Neural crest cell (in vitro differentiated cells): ENCODE measurements at regions not wholly inside any gene's neighbourhood (a gene's known extent, or its start where the extent isn't known, plus 50 kb on each side); places are given as distances from the start of the nearest gene placed in this dataset.

Source experiments
- DNase-seq: peaks from one replicate; pipeline ENCODE4 v3.0.0; 2021; ENCODE audit warnings: low read depth, mixed read lengths, low spot score
- H3K27ac Mint-ChIP-seq: one replicate; pipeline ENCODE4 v1.8.0; 2021; ENCODE audit warnings: mild to moderate bottlenecking, mixed read lengths; ENCODE audit not compliant: unreplicated experiment
- H3K27me3 Mint-ChIP-seq: 2 replicates; pipeline ENCODE4 v1.8.0; 2021; ENCODE audit warnings: low read depth, mild to moderate bottlenecking, mixed read lengths
- H3K36me3 Mint-ChIP-seq: 2 replicates; pipeline ENCODE4 v1.8.0; 2021; ENCODE audit warnings: low read depth, mild to moderate bottlenecking, mixed read lengths
- H3K4me1 Mint-ChIP-seq: 2 replicates; pipeline ENCODE4 v1.8.0; 2021; ENCODE audit warnings: mixed read lengths
- H3K4me3 Mint-ChIP-seq: one replicate; pipeline ENCODE4 v1.8.0; 2021; ENCODE audit warnings: mild to moderate bottlenecking, mixed read lengths
- H3K9me3 Mint-ChIP-seq: 2 replicates; pipeline ENCODE4 v1.8.0; 2021; ENCODE audit warnings: mixed read lengths
- CTCF ChIP-seq: fragments of 200-600 bp; sonication (generic); conservative IDR thresholded peaks from 2 replicates; pipeline ENCODE4 v1.5.0; 2021; ENCODE audit warnings: antibody characterized with exemption, mild to moderate bottlenecking

DNA sequence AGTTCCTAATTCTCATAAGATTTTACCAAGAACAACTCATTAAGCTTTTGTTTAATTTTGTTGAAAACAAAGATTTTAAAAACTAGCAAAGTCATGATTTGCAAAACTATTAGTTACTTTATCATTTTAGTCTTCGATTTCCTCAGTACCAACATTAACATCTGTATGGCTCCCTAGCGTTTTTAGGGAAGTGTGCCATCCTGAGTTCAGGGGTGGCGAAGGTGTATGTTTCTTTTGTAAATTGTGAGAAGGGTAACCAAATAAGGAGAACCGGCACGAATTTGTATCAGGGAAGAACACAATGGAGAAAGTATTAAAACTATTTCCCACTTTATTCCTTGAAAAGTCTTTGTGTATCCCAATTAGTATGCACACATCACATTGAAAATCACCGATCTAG is 419.9 kb downstream of the DSC3 start:
- H3K9me3 Mint-ChIP-seq = no peaks in the 10 kb centered on the region
- no peaks in the 10 kb centered on the region for H3K27me3 Mint-ChIP-seq
- H3K4me3 Mint-ChIP-seq = no peak overlapping the region
- H3K36me3 Mint-ChIP-seq = no peaks in the 10 kb centered on the region
- no peak overlapping the region for H3K27ac Mint-ChIP-seq
- DNase-seq = no peak
- H3K4me1 Mint-ChIP-seq = peaks cover 5% of the 10 kb centered on the region
- TF ChIP-seq CTCF = no peak

DNA sequence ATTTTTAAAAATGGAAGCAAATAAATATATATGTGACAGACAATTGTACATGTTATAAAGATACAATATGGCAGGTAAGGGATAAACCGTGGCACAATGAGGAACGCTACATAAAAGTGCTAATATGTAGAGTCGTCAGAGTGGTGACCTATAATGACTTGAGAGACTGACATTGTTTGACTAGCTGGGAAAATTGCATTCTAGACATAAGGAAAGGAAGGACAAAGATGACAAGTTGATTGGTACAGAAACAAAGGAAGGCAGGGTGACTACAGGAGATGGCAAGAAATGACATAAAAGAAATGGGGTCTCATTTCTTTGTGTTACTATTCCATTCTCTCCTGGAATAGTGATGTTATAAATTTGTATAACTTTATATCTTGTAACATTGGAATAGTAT is 420.4 kb downstream of the DSC3 start:
- Mint-ChIP-seq H3K4me3 (no peak overlapping the region), H3K4me1 (peaks cover 5% of the 10 kb centered on the region), H3K9me3 (no peaks in the 10 kb centered on the region), H3K36me3 (no peaks in the 10 kb centered on the region), H3K27ac (no peak overlapping the region), H3K27me3 (no peaks in the 10 kb centered on the region)
- no peak for TF ChIP-seq CTCF
- DNase-seq = no peak

- no peaks in the 10 kb centered on the region for H3K9me3 Mint-ChIP-seq
- no peak for DNase-seq
- no peaks in the 10 kb centered on the region for H3K36me3 Mint-ChIP-seq
- TF ChIP-seq CTCF = no peak
- peak overlapping the region; percentile 24 for H3K27ac Mint-ChIP-seq
- no peaks in the 10 kb centered on the region for H3K27me3 Mint-ChIP-seq
- H3K4me1 Mint-ChIP-seq = peaks cover 5% of the 10 kb centered on the region
- no peak overlapping the region for H3K4me3 Mint-ChIP-seq
Observed at GRCh38 chr18:30618567-30618966, 424.0 kb downstream of the DSC3 start.

- no peaks in the 10 kb centered on the region for H3K9me3 Mint-ChIP-seq
- no peak for TF ChIP-seq CTCF
Observed at GRCh38 chr18:30616414-30616813, 426.1 kb downstream of the DSC3 start.

GRCh38 chr18:30613467-30613801 is 429.1 kb downstream of the DSC3 start:
- Mint-ChIP-seq H3K27ac (no peak overlapping the region), H3K4me1 (peaks cover under 1% of the 10 kb centered on the region)
- DNase-seq = no peak

More at GRCh38 chr18:30616414-30616813, 426.1 kb downstream of the DSC3 start:
- Mint-ChIP-seq H3K27ac (no peak overlapping the region), H3K27me3 (no peaks in the 10 kb centered on the region), H3K36me3 (no peaks in the 10 kb centered on the region), H3K4me1 (peaks cover 5% of the 10 kb centered on the region), H3K4me3 (no peak overlapping the region)
- DNase-seq = no peak

More at GRCh38 chr18:30613467-30613801, 429.1 kb downstream of the DSC3 start:
- H3K4me3 Mint-ChIP-seq = no peak overlapping the region
- no peaks in the 10 kb centered on the region for H3K9me3 Mint-ChIP-seq
- H3K36me3 Mint-ChIP-seq = no peaks in the 10 kb centered on the region
- no peak for TF ChIP-seq CTCF
- no peaks in the 10 kb centered on the region for H3K27me3 Mint-ChIP-seq
